WTC11 (cell line): ENCODE measurements at regions not wholly inside any gene's neighbourhood (a gene's known extent, or its start where the extent isn't known, plus 50 kb on each side); places are given as distances from the start of the nearest gene placed in this dataset.

ENCODE experiments used
- ATAC-seq: fragments of 200-7000 bp; cut with Tn5 transposase; 2 replicates; pipeline ENCODE4 v1.10.0; 2021; ENCODE audit warnings: mild to moderate bottlenecking, moderate library complexity
- CTCF ChIA-PET: fragments of 300-600 bp; sonication (Branson Sonifier 250); formaldehyde crosslinking; loops from one replicate; lab custom pipeline; 2021; ENCODE audit warnings: antibody characterized with exemption; lab: Charles Lee
- POLR2A ChIA-PET: fragments of 350-600 bp; sonication (Branson Sonifier 250); formaldehyde crosslinking; loops from one replicate; lab custom pipeline; 2021; ENCODE audit warnings: antibody characterized with exemption; lab: Charles Lee
- DNase-seq: peaks from one replicate; pipeline ENCODE4 v3.0.0; 2021; ENCODE audit warnings: low spot score
- H3K27ac Mint-ChIP-seq: 2 replicates; pipeline ENCODE4 v1.8.0; 2021; ENCODE audit warnings: mixed read lengths
- H3K27me3 Mint-ChIP-seq: 2 replicates; pipeline ENCODE4 v1.8.0; 2021; ENCODE audit warnings: low read depth, mild to moderate bottlenecking, moderate library complexity, mixed read lengths
- H3K36me3 Mint-ChIP-seq: 2 replicates; pipeline ENCODE4 v1.8.0; 2021; ENCODE audit warnings: mixed read lengths
- H3K4me1 Mint-ChIP-seq: 2 replicates; pipeline ENCODE4 v1.8.0; 2022; ENCODE audit warnings: mixed read lengths
- H3K4me3 Mint-ChIP-seq: 2 replicates; pipeline ENCODE4 v1.8.0; 2021; ENCODE audit warnings: mild to moderate bottlenecking, moderate library complexity, mixed read lengths
- H3K9me3 Mint-ChIP-seq: 2 replicates; pipeline ENCODE4 v1.8.0; 2021; ENCODE audit warnings: mixed read lengths
- CREB1 ChIP-seq: sonication (generic); formaldehyde crosslinking; IDR thresholded peaks from 2 replicates; pipeline ENCODE4 v1.8.0; 2023; ENCODE audit warnings: mild to moderate bottlenecking, missing genetic modification reagents
- CREM ChIP-seq: sonication (generic); formaldehyde crosslinking; IDR thresholded peaks from 2 replicates; pipeline ENCODE4 v1.8.1; 2022; ENCODE audit warnings: mild to moderate bottlenecking, missing genetic modification reagents, moderate library complexity
- EMX1 ChIP-seq: fragments of 250-450 bp; sonication (Bioruptor Pico); IDR thresholded peaks from 2 replicates; pipeline ENCODE4 v1.8.0; 2021; ENCODE audit warnings: mild to moderate bottlenecking
- ESRRA ChIP-seq: sonication (generic); formaldehyde crosslinking; IDR thresholded peaks from 2 replicates; pipeline ENCODE4 v1.8.1; 2022; ENCODE audit warnings: mild to moderate bottlenecking, missing genetic modification reagents, borderline replicate concordance
- ETV6 ChIP-seq: sonication (generic); formaldehyde crosslinking; IDR thresholded peaks from 2 replicates; pipeline ENCODE4 v1.8.1; 2022; ENCODE audit warnings: mild to moderate bottlenecking, missing genetic modification reagents
- FOXP1 ChIP-seq: sonication (generic); formaldehyde crosslinking; IDR thresholded peaks from 2 replicates; pipeline ENCODE4 v1.8.0; 2022; ENCODE audit warnings: missing genetic modification reagents, mild to moderate bottlenecking, moderate library complexity, borderline replicate concordance
- HMGA2 ChIP-seq: fragments of 250-450 bp; sonication (Bioruptor Pico); IDR thresholded peaks from 2 replicates; pipeline ENCODE4 v1.4.0; 2021; ENCODE audit warnings: mild to moderate bottlenecking, moderate library complexity
- KAT7 ChIP-seq: sonication (generic); formaldehyde crosslinking; IDR thresholded peaks from 2 replicates; pipeline ENCODE4 v1.8.1; 2023; ENCODE audit warnings: missing genetic modification reagents, mild to moderate bottlenecking, borderline replicate concordance
- MYBL2 ChIP-seq: sonication (generic); formaldehyde crosslinking; IDR thresholded peaks from 2 replicates; pipeline ENCODE4 v1.8.1; 2023; ENCODE audit warnings: mild to moderate bottlenecking, moderate library complexity, missing genetic modification reagents
- NFATC4 ChIP-seq: fragments of 250-450 bp; sonication (Bioruptor Pico); IDR thresholded peaks from 2 replicates; pipeline ENCODE4 v1.9.0; 2021; ENCODE audit warnings: mild to moderate bottlenecking
- NR1H2 ChIP-seq: sonication (generic); formaldehyde crosslinking; IDR thresholded peaks from 2 replicates; pipeline ENCODE4 v1.9.0; 2021; ENCODE audit warnings: mild to moderate bottlenecking, moderate library complexity, missing genetic modification reagents
- SMAD3 ChIP-seq: sonication (generic); formaldehyde crosslinking; IDR thresholded peaks from 2 replicates; pipeline ENCODE4 v1.8.0; 2022; ENCODE audit warnings: missing genetic modification reagents, mild to moderate bottlenecking, borderline replicate concordance
- SMAD4 ChIP-seq: sonication (generic); formaldehyde crosslinking; IDR thresholded peaks from 2 replicates; pipeline ENCODE4 v1.8.0; 2022; ENCODE audit warnings: mild to moderate bottlenecking, missing genetic modification reagents
- ZNF317 ChIP-seq: sonication (generic); formaldehyde crosslinking; IDR thresholded peaks from 2 replicates; pipeline ENCODE4 v1.8.1; 2023; ENCODE audit warnings: low read depth, mild to moderate bottlenecking, moderate library complexity, missing genetic modification reagents, borderline replicate concordance
- ZNF416 ChIP-seq: fragments of 250-450 bp; sonication (Bioruptor Pico); IDR thresholded peaks from 2 replicates; pipeline ENCODE4 v1.9.0; 2021; ENCODE audit warnings: mild to moderate bottlenecking, inconsistent platforms
- TF ChIP-seq, protein P1 (sequence below): sonication (generic); formaldehyde crosslinking; IDR thresholded peaks from 2 replicates; pipeline ENCODE4 v1.8.1; 2022; ENCODE audit warnings: mild to moderate bottlenecking, missing genetic modification reagents, moderate library complexity, borderline replicate concordance
- TF ChIP-seq, protein P2 (sequence below): fragments of 250-450 bp; sonication (Bioruptor Pico); IDR thresholded peaks from 2 replicates; pipeline ENCODE4 v2.1.2; 2022; ENCODE audit warnings: mild to moderate bottlenecking, moderate library complexity
- TF ChIP-seq, protein P3 (sequence below): sonication (generic); formaldehyde crosslinking; IDR thresholded peaks from 2 replicates; pipeline ENCODE4 v1.8.1; 2022; ENCODE audit warnings: low read depth, mild to moderate bottlenecking, moderate library complexity, missing genetic modification reagents, borderline replicate concordance
- TF ChIP-seq, protein P4 (sequence below): fragments of 250-450 bp; sonication (Bioruptor Pico); IDR thresholded peaks from 2 replicates; pipeline ENCODE4 v1.8.0; 2021; ENCODE audit warnings: mild to moderate bottlenecking
- TF ChIP-seq, protein P5 (sequence below): sonication (generic); formaldehyde crosslinking; IDR thresholded peaks from 2 replicates; pipeline ENCODE4 v1.8.0; 2022; ENCODE audit warnings: mild to moderate bottlenecking, missing genetic modification reagents

DNA sequence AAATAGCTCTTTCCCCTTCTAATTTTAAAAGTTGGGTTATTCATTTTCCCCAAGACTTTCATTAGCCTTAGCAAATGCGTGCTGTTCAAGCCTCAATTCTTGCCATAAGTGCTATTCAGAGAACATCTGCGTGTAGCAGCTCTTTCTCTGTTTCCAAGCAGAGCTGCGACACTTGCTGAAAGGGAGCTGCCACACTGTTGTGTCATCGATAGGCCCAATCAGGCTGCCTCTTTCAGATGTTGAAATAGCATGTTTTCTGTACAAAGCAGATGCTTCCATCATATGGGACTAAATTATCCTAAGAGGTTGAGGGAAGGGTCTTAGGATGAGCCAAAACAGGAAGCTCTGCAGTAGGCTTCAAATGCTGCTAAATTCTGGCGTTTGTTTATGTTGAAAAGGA lies 220.9 kb upstream of the CDC14C start:
- TF ChIP-seq, protein P1, sequence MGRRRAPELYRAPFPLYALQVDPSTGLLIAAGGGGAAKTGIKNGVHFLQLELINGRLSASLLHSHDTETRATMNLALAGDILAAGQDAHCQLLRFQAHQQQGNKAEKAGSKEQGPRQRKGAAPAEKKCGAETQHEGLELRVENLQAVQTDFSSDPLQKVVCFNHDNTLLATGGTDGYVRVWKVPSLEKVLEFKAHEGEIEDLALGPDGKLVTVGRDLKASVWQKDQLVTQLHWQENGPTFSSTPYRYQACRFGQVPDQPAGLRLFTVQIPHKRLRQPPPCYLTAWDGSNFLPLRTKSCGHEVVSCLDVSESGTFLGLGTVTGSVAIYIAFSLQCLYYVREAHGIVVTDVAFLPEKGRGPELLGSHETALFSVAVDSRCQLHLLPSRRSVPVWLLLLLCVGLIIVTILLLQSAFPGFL (CRISPR knock-in tag) = no peak
- no peak for TF ChIP-seq SMAD4 (CRISPR knock-in tag)
- TF ChIP-seq, protein P2, sequence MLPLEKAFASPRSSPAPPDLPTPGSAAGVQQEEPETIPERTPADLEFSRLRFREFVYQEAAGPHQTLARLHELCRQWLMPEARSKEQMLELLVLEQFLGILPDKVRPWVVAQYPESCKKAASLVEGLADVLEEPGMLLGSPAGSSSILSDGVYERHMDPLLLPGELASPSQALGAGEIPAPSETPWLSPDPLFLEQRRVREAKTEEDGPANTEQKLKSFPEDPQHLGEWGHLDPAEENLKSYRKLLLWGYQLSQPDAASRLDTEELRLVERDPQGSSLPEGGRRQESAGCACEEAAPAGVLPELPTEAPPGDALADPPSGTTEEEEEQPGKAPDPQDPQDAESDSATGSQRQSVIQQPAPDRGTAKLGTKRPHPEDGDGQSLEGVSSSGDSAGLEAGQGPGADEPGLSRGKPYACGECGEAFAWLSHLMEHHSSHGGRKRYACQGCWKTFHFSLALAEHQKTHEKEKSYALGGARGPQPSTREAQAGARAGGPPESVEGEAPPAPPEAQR (CRISPR knock-in tag) = no peak
- TF ChIP-seq ZNF416 (CRISPR knock-in tag) = no peak
- no peak for TF ChIP-seq KAT7
- TF ChIP-seq, protein P3, sequence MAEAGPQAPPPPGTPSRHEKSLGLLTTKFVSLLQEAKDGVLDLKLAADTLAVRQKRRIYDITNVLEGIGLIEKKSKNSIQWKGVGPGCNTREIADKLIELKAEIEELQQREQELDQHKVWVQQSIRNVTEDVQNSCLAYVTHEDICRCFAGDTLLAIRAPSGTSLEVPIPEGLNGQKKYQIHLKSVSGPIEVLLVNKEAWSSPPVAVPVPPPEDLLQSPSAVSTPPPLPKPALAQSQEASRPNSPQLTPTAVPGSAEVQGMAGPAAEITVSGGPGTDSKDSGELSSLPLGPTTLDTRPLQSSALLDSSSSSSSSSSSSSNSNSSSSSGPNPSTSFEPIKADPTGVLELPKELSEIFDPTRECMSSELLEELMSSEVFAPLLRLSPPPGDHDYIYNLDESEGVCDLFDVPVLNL = no peak
- TF ChIP-seq SMAD3 (CRISPR knock-in tag) = no peak
- TF ChIP-seq CREB1 (CRISPR knock-in tag) = no peak
- TF ChIP-seq EMX1 = no peak
- no peak for TF ChIP-seq CREM (CRISPR knock-in tag)
- no peak for TF ChIP-seq ZNF317 (CRISPR knock-in tag)
- no peak for TF ChIP-seq ETV6 (CRISPR knock-in tag)
- no peak for TF ChIP-seq NR1H2
- Mint-ChIP-seq H3K27ac (no peak overlapping the region), H3K9me3 (no peaks in the 10 kb centered on the region), H3K36me3 (no peaks in the 10 kb centered on the region), H3K27me3 (no peaks in the 10 kb centered on the region), H3K4me1 (0 out of 2 replicates have a peak, but pooled peaks cover under 1% of the 10 kb centered on the region), H3K4me3 (no peak overlapping the region)
- DNase-seq = no peak
- ATAC-seq = no peak
- CTCF ChIA-PET = no interaction called here
- POLR2A ChIA-PET = no interaction called here

DNA sequence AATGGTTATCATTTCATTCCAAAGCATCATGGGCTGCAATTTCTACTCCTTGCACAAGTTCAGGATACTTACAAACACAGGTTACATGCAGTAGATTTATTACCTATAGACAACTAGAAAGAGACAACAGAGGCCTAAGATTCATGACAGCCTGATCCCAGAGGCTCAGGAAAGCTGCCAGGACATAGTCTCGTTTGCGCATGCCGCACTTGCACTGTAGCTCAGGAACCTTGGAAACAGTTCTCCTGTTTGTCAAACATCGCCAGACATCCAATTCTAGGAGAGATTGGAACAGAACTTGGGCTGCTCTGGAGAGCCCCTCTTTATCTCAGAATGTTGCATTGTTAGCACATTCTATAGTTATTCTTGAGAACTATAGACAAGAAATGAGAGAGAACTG lies 216.2 kb upstream of the CDC14C start:
- ChIA-PET POLR2A (no interaction called here), CTCF (no interaction called here)
- Mint-ChIP-seq H3K27ac (no peak overlapping the region), H3K4me1 (peaks cover 14% of the 10 kb centered on the region), H3K4me3 (no peak overlapping the region)
- TF ChIP-seq MYBL2 = no peak
- no peak for TF ChIP-seq NFATC4
- TF ChIP-seq HMGA2 (CRISPR knock-in tag) = no peak
- TF ChIP-seq, protein P4, sequence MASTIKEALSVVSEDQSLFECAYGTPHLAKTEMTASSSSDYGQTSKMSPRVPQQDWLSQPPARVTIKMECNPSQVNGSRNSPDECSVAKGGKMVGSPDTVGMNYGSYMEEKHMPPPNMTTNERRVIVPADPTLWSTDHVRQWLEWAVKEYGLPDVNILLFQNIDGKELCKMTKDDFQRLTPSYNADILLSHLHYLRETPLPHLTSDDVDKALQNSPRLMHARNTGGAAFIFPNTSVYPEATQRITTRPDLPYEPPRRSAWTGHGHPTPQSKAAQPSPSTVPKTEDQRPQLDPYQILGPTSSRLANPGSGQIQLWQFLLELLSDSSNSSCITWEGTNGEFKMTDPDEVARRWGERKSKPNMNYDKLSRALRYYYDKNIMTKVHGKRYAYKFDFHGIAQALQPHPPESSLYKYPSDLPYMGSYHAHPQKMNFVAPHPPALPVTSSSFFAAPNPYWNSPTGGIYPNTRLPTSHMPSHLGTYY (CRISPR knock-in tag) = no peak
- TF ChIP-seq FOXP1 (CRISPR knock-in tag) = no peak
- TF ChIP-seq, protein P5, sequence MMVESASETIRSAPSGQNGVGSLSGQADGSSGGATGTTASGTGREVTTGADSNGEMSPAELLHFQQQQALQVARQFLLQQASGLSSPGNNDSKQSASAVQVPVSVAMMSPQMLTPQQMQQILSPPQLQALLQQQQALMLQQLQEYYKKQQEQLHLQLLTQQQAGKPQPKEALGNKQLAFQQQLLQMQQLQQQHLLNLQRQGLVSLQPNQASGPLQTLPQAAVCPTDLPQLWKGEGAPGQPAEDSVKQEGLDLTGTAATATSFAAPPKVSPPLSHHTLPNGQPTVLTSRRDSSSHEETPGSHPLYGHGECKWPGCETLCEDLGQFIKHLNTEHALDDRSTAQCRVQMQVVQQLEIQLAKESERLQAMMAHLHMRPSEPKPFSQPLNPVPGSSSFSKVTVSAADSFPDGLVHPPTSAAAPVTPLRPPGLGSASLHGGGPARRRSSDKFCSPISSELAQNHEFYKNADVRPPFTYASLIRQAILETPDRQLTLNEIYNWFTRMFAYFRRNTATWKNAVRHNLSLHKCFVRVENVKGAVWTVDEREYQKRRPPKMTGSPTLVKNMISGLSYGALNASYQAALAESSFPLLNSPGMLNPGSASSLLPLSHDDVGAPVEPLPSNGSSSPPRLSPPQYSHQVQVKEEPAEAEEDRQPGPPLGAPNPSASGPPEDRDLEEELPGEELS (CRISPR knock-in tag) = no peak
- TF ChIP-seq ESRRA (CRISPR knock-in tag) = no peak
- TF ChIP-seq, all 79 proteins: peak for 0
- H3K36me3 Mint-ChIP-seq = no peaks in the 10 kb centered on the region
- H3K9me3 Mint-ChIP-seq = no peaks in the 10 kb centered on the region
- DNase-seq (no peak), ATAC-seq (no peak)
- H3K27me3 Mint-ChIP-seq = no peaks in the 10 kb centered on the region
